Activated T-cell treated with anti-CD3 and anti-CD28 coated beads, Interleukin-2, amount 50 U/mL, for 24 hours (primary cell): ENCODE measurements at regions not wholly inside any gene's neighbourhood (a gene's known extent, or its start where the extent isn't known, plus 50 kb on each side); places are given as distances from the start of the nearest gene placed in this dataset.
"Not testable (repeated sequence)": the region's sequence is repeated elsewhere in the genome, so short reads cannot be mapped to it uniquely, and the experiment has no call there.

ENCODE experiments used
- DNase-seq: peaks from one replicate; pipeline ENCODE4 v3.0.0-alpha.2; 2020
- H3K27ac Mint-ChIP-seq: 2 replicates; pipeline ENCODE4 v1.8.0; 2020; ENCODE audit warnings: mild to moderate bottlenecking, mixed read lengths
- H3K27me3 Mint-ChIP-seq: 2 replicates; pipeline ENCODE4 v1.8.0; 2020; ENCODE audit warnings: mixed read lengths
- H3K36me3 Mint-ChIP-seq: 2 replicates; pipeline ENCODE4 v1.8.0; 2020; ENCODE audit warnings: low read depth, mixed read lengths
- H3K4me1 Mint-ChIP-seq: 2 replicates; pipeline ENCODE4 v1.8.0; 2020; ENCODE audit warnings: low read depth, mixed read lengths
- H3K4me3 Mint-ChIP-seq: 2 replicates; pipeline ENCODE4 v1.8.0; 2020; ENCODE audit warnings: mild to moderate bottlenecking, moderate library complexity, mixed read lengths
- H3K9me3 Mint-ChIP-seq: 2 replicates; pipeline ENCODE4 v1.8.0; 2020; ENCODE audit warnings: mixed read lengths

- Mint-ChIP-seq H3K27me3 (no peaks in the 10 kb centered on the region), H3K4me3 (no peak overlapping the region), H3K27ac (no peak overlapping the region), H3K4me1 (no peaks in the 10 kb centered on the region), H3K9me3 (no peaks in the 10 kb centered on the region), H3K36me3 (no peaks in the 10 kb centered on the region)
- DNase-seq: no peak
Observed at GRCh38 chr4:149910604-149911350, 95.1 kb upstream of the IQCM start.

DNA sequence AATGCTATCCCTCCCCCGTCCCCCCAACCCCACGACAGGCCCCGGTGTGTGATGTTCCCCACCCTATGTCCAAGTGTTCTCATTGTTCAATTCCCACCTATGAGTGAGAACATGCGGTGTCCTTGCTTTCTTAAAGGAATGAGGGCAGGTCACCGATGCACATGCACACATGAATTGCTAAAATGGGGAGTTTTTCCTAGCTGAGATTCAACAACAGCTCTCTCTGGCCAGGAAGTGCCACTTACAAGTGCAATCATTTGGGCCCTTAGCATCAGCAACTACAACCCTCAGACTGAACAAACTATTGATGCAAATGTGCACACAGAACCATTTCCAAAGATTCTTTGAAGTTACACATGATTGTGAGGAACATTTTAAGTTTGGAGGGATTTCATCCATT, 95.7 kb upstream of the IQCM start:
- no peak for DNase-seq
- Mint-ChIP-seq H3K4me3 (no peak overlapping the region), H3K27me3 (no peaks in the 10 kb centered on the region), H3K4me1 (no peaks in the 10 kb centered on the region), H3K9me3 (no peaks in the 10 kb centered on the region), H3K36me3 (no peaks in the 10 kb centered on the region), H3K27ac (no peak overlapping the region)

- H3K27ac Mint-ChIP-seq: no peak overlapping the region
Observed at GRCh38 chr4:149912000-149912399, 96.4 kb upstream of the IQCM start.

GRCh38 chr4:149914119-149915115, 98.8 kb upstream of the IQCM start:
- Mint-ChIP-seq H3K36me3 (no peaks in the 10 kb centered on the region), H3K27ac (no peak overlapping the region), H3K4me3 (no peak overlapping the region), H3K9me3 (no peaks in the 10 kb centered on the region), H3K4me1 (no peaks in the 10 kb centered on the region), H3K27me3 (no peaks in the 10 kb centered on the region)
- no peak for DNase-seq

More at GRCh38 chr4:149912000-149912399, 96.4 kb upstream of the IQCM start:
- H3K36me3 Mint-ChIP-seq: no peaks in the 10 kb centered on the region
- H3K9me3 Mint-ChIP-seq: no peaks in the 10 kb centered on the region
- no peaks in the 10 kb centered on the region for H3K4me1 Mint-ChIP-seq
- no peak for DNase-seq
- H3K27me3 Mint-ChIP-seq: no peaks in the 10 kb centered on the region
- no peak overlapping the region for H3K4me3 Mint-ChIP-seq

- not testable (repeated sequence) for H3K9me3 Mint-ChIP-seq, H3K36me3 Mint-ChIP-seq, H3K4me3 Mint-ChIP-seq
Observed at GRCh38 chr4:149915735-149916134, 100.1 kb upstream of the IQCM start.

DNA sequence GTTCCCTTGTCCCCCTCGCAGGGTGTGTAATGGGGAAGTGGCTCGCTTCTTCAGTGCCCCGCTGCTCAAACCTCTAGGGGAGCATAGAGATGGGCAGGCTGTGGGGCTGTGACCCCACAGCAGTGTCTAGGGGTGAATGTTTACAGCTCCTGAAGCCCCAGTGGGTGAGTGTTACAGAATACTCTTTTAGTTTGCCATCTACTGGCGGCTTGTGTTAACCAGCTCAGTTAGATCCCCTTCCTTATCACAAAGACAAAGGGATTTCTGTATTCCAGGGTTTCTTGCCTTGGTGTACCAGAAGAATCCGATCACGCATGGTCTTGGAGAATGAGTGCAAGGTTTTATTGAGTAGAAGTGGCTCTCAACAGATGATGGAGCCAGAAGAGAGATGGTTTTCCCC, 108.1 kb upstream of the IQCM start:
- H3K27me3 Mint-ChIP-seq: no peaks in the 10 kb centered on the region
- no peaks in the 10 kb centered on the region for H3K9me3 Mint-ChIP-seq
- H3K4me1 Mint-ChIP-seq: no peaks in the 10 kb centered on the region
- H3K27ac Mint-ChIP-seq: no peak overlapping the region
- no peaks in the 10 kb centered on the region for H3K36me3 Mint-ChIP-seq
- H3K4me3 Mint-ChIP-seq: no peak overlapping the region
- no peak for DNase-seq

More at GRCh38 chr4:149915735-149916134, 100.1 kb upstream of the IQCM start:
- H3K27me3 Mint-ChIP-seq, H3K27ac Mint-ChIP-seq, H3K4me1 Mint-ChIP-seq, DNase-seq: not testable (repeated sequence)

GRCh38 chr4:149927514-149927913, 111.9 kb upstream of the IQCM start:
- H3K4me3 Mint-ChIP-seq: no peak overlapping the region
- DNase-seq: no peak
- H3K9me3 Mint-ChIP-seq: no peaks in the 10 kb centered on the region
- H3K27ac Mint-ChIP-seq: no peak overlapping the region
- no peaks in the 10 kb centered on the region for H3K4me1 Mint-ChIP-seq
- H3K27me3 Mint-ChIP-seq: no peaks in the 10 kb centered on the region
- no peaks in the 10 kb centered on the region for H3K36me3 Mint-ChIP-seq

GRCh38 chr4:149928507-149928906, 112.9 kb upstream of the IQCM start:
- no peak for DNase-seq
- H3K4me1 Mint-ChIP-seq: no peaks in the 10 kb centered on the region
- H3K27ac Mint-ChIP-seq: no peak overlapping the region
- no peaks in the 10 kb centered on the region for H3K9me3 Mint-ChIP-seq
- H3K27me3 Mint-ChIP-seq: no peaks in the 10 kb centered on the region
- H3K4me3 Mint-ChIP-seq: no peak overlapping the region
- no peaks in the 10 kb centered on the region for H3K36me3 Mint-ChIP-seq

- no peak overlapping the region for H3K27ac Mint-ChIP-seq
- H3K4me3 Mint-ChIP-seq: no peak overlapping the region
- DNase-seq: no peak
- H3K9me3 Mint-ChIP-seq: no peaks in the 10 kb centered on the region
- no peaks in the 10 kb centered on the region for H3K27me3 Mint-ChIP-seq
- no peaks in the 10 kb centered on the region for H3K4me1 Mint-ChIP-seq
- no peaks in the 10 kb centered on the region for H3K36me3 Mint-ChIP-seq
Observed at GRCh38 chr4:149931431-149931830, 115.8 kb upstream of the IQCM start.

- Mint-ChIP-seq H3K4me3 (no peak overlapping the region), H3K27me3 (no peaks in the 10 kb centered on the region), H3K4me1 (no peaks in the 10 kb centered on the region), H3K36me3 (no peaks in the 10 kb centered on the region), H3K9me3 (no peaks in the 10 kb centered on the region), H3K27ac (no peak overlapping the region)
- DNase-seq: no peak
Observed at GRCh38 chr4:149932188-149932587, 116.5 kb upstream of the IQCM start.

DNA sequence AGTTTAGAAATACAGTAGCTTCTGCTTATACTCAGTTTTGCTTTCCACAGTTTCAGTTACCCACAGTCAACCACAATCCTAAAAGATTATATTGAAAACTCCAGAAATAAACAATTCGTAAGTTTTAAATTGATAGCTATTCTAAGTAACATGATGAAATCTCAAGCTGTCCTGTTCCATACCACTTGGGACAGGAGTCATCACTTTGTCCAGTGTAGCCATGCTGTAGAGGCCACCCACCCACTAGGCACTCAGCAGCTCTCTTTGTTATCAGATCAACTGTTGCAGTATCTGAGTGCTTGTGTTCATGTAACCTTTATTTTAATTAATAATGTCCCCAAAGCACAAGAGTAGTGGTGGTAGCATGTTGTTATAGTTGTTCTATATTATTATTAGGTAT, 117.5 kb upstream of the IQCM start:
- DNase-seq: no peak
- H3K36me3 Mint-ChIP-seq: no peaks in the 10 kb centered on the region
- no peak overlapping the region for H3K27ac Mint-ChIP-seq
- no peaks in the 10 kb centered on the region for H3K27me3 Mint-ChIP-seq
- H3K4me1 Mint-ChIP-seq: no peaks in the 10 kb centered on the region
- no peak overlapping the region for H3K4me3 Mint-ChIP-seq
- no peaks in the 10 kb centered on the region for H3K9me3 Mint-ChIP-seq

- Mint-ChIP-seq H3K4me3 (no peak overlapping the region), H3K27me3 (no peaks in the 10 kb centered on the region), H3K4me1 (no peaks in the 10 kb centered on the region), H3K9me3 (no peaks in the 10 kb centered on the region), H3K36me3 (no peaks in the 10 kb centered on the region), H3K27ac (no peak overlapping the region)
- no peak for DNase-seq
Observed at GRCh38 chr4:149933883-149934282, 118.2 kb upstream of the IQCM start.

DNA sequence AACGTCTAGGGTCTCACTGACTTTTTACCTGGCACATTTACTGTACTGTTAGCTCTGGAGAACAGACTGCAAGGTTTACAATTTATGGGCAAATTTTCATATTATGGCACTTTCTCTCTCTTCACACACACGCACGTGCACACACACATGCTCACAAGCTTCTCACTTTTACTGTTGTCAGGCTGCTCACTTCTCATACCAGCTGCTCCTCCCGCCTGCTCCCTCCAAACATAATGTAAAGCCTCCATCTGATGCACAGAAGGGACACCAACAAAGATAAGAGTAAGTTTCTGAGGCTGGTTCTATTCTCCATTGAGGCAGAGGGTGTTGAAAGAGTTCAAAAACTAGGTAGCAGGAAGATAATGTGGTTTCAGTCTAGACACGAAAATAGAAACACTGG, 128.9 kb upstream of the DCLK2 start:
- Mint-ChIP-seq H3K4me3 (no peak overlapping the region), H3K4me1 (no peaks in the 10 kb centered on the region), H3K9me3 (no peaks in the 10 kb centered on the region), H3K27ac (no peak overlapping the region), H3K36me3 (no peaks in the 10 kb centered on the region), H3K27me3 (peaks cover 17% of the 10 kb centered on the region)
- DNase-seq: no peak

- Mint-ChIP-seq H3K4me3 (no peak overlapping the region), H3K9me3 (no peaks in the 10 kb centered on the region), H3K27me3 (peaks cover 17% of the 10 kb centered on the region), H3K36me3 (no peaks in the 10 kb centered on the region), H3K4me1 (no peaks in the 10 kb centered on the region), H3K27ac (no peak overlapping the region)
- DNase-seq: no peak
Observed at GRCh38 chr4:149951152-149951900, 126.9 kb upstream of the DCLK2 start.
